H1 (cell line): ENCODE measurements at regions not wholly inside any gene's neighbourhood (a gene's known extent, or its start where the extent isn't known, plus 50 kb on each side); places are given as distances from the start of the nearest gene placed in this dataset.

Experiments
- CTCF ChIA-PET: fragments of 300-600 bp; sonication (Branson Sonifier 250); formaldehyde crosslinking; loops from one replicate; lab custom pipeline; 2021; ENCODE audit not compliant: partially characterized antibody; lab: Charles Lee
- POLR2A ChIA-PET: fragments of 300-600 bp; sonication (Branson Sonifier 250); formaldehyde crosslinking; loops from one replicate; lab custom pipeline; 2021; ENCODE audit warnings: inconsistent platforms; ENCODE audit not compliant: partially characterized antibody; lab: Charles Lee
- DNase-seq, 2 experiments: peaks; one replicate each; pipeline versions ENCODE4 v3.0.0 to v3.0.0-alpha.2; 2010 to 2022; ENCODE audit warnings: low spot score in 2 of 2, low read depth in 1 of 2, mixed read lengths in 1 of 2
- FAIRE-seq: peaks from 2 replicates; lab custom pipeline; 2011; peaks lifted over from hg19 to GRCh38; lab: Jason Lieb, UNC
- H2AFZ ChIP-seq: 2 replicates; pipeline ENCODE4 v1.8.1; 2012; ENCODE audit warnings: low read length, inconsistent platforms
- H2AK5ac ChIP-seq: 2 replicates; pipeline ENCODE4 v1.6.1; 2013; ENCODE audit warnings: low read depth, low read length
- H2BK120ac ChIP-seq: replicated peaks from 2 replicates; pipeline ENCODE3; 2013; ENCODE audit warnings: low read depth, low read length, inconsistent platforms
- H2BK12ac ChIP-seq: 2 replicates; pipeline ENCODE4 v1.6.1; 2013; ENCODE audit warnings: low read depth, low read length
- H2BK15ac ChIP-seq: 2 replicates; pipeline ENCODE4 v1.6.1; 2013; ENCODE audit warnings: low read length
- H2BK20ac ChIP-seq: 2 replicates; pipeline ENCODE4 v1.6.1; 2013; ENCODE audit warnings: low read length
- H2BK5ac ChIP-seq: 2 replicates; pipeline ENCODE4 v1.6.1; 2013; ENCODE audit warnings: low read depth, low read length
- H3K14ac ChIP-seq: 2 replicates; pipeline ENCODE4 v1.6.1; 2013; ENCODE audit warnings: inconsistent platforms; ENCODE audit not compliant: insufficient read length
- H3K18ac ChIP-seq: 2 replicates; pipeline ENCODE4 v1.6.1; 2013; ENCODE audit warnings: low read length; ENCODE audit errors: extremely low read depth
- H3K23ac ChIP-seq: 2 replicates; pipeline ENCODE4 v1.6.1; 2013; ENCODE audit warnings: inconsistent platforms; ENCODE audit not compliant: insufficient read length
- H3K23me2 ChIP-seq: 2 replicates; pipeline ENCODE4 v1.6.1; 2013; ENCODE audit warnings: low read depth, low read length
- H3K27ac ChIP-seq: 2 replicates; pipeline ENCODE4 v1.6.1; 2011; ENCODE audit warnings: low read depth, low read length, inconsistent platforms
- H3K27me3 ChIP-seq, 4 experiments: replicated peaks in 1 of 4; 1 replicate in 1 of 4; 2 replicates in 3 of 4; pipeline versions ENCODE4 v1.6.1 to v1.8.1; 2011 to 2013; ENCODE audit warnings: low read length in 3 of 4, mild to moderate bottlenecking in 3 of 4, inconsistent platforms in 2 of 4, mixed read lengths in 2 of 4, moderate library complexity in 1 of 4; ENCODE audit not compliant: control insufficient read depth in 3 of 4, insufficient read depth in 3 of 4; ENCODE audit errors: extremely low read depth in 1 of 4
- H3K36me3 ChIP-seq, 4 experiments: 2 replicates each; pipeline versions ENCODE4 v1.6.1 to v1.8.1; 2011 to 2013; ENCODE audit warnings: mild to moderate bottlenecking in 4 of 4, low read length in 3 of 4, moderate library complexity in 2 of 4, control low read depth in 1 of 4, inconsistent platforms in 1 of 4; ENCODE audit not compliant: insufficient read depth in 4 of 4, control insufficient read depth in 2 of 4
- H3K4ac ChIP-seq: replicated peaks from 2 replicates; pipeline ENCODE3; 2013; ENCODE audit warnings: low read length, low read depth, mixed read lengths, inconsistent platforms; ENCODE audit not compliant: insufficient read length
- H3K4me1 ChIP-seq, 4 experiments: replicated peaks in 1 of 4; 1 replicate in 1 of 4; 2 replicates in 3 of 4; pipeline versions ENCODE4 v1.6.1 to v1.8.1; 2011 to 2013; ENCODE audit warnings: low read length in 3 of 4, inconsistent platforms in 2 of 4, mixed read lengths in 1 of 4; ENCODE audit not compliant: insufficient read depth in 4 of 4, control insufficient read depth in 3 of 4
- H3K4me2 ChIP-seq, 2 experiments: 2 replicates each; pipeline versions ENCODE4 v1.6.1 to v1.8.1; 2011 to 2013; ENCODE audit warnings: low read depth in 2 of 2, low read length in 2 of 2, control low read depth in 1 of 2, inconsistent platforms in 1 of 2, mild to moderate bottlenecking in 1 of 2; ENCODE audit not compliant: insufficient read depth in 1 of 2
- H3K4me3 ChIP-seq, 4 experiments: fragments of 200-600, 300-600 bp in 1 of 4; sonication (generic), shearing (Covaris generic), sonication (Bioruptor Twin) in 1 of 4; 2 replicates each; pipeline versions ENCODE4 v1.5.1 to v1.8.1; 2011 to 2016; ENCODE audit warnings: low read length in 4 of 4, low read depth in 3 of 4, control low read depth in 2 of 4, inconsistent platforms in 2 of 4, mild to moderate bottlenecking in 2 of 4, mixed read lengths in 1 of 4, moderate library complexity in 1 of 4; ENCODE audit not compliant: insufficient read depth in 2 of 4; ENCODE audit errors: extremely low read depth in 1 of 4
- H3K56ac ChIP-seq: replicated peaks from 2 replicates; pipeline ENCODE3; 2013; ENCODE audit warnings: low read depth, mild to moderate bottlenecking, mixed read lengths, low read length, inconsistent platforms; ENCODE audit not compliant: insufficient read length
- H3K79me1 ChIP-seq: 2 replicates; pipeline ENCODE4 v1.6.1; 2013; ENCODE audit warnings: low read depth, low read length, control low read depth
- H3K79me2 ChIP-seq, 2 experiments: 2 replicates each; pipeline versions ENCODE4 v1.6.1 to v1.8.1; 2012 to 2013; ENCODE audit warnings: low read length in 2 of 2, mild to moderate bottlenecking in 2 of 2, inconsistent platforms in 1 of 2; ENCODE audit not compliant: insufficient read depth in 2 of 2, control insufficient read depth in 1 of 2
- H3K9ac ChIP-seq, 4 experiments: replicated peaks in 1 of 4; 1 replicate in 1 of 4; 2 replicates in 3 of 4; pipeline versions ENCODE4 v1.6.1 to v1.8.1; 2011 to 2013; ENCODE audit warnings: low read depth in 3 of 4, low read length in 3 of 4, control low read depth in 2 of 4, mild to moderate bottlenecking in 2 of 4, moderate library complexity in 2 of 4, inconsistent platforms in 1 of 4; ENCODE audit errors: extremely low read depth in 1 of 4
- H3K9me3 ChIP-seq, 2 experiments: 2 replicates each; pipeline versions ENCODE4 v1.6.1 to v1.8.1; 2012 to 2013; ENCODE audit warnings: mild to moderate bottlenecking in 2 of 2, moderate library complexity in 2 of 2, control low read depth in 1 of 2, inconsistent platforms in 1 of 2, low read depth in 1 of 2, low read length in 1 of 2, mixed read lengths in 1 of 2; ENCODE audit not compliant: insufficient read depth in 2 of 2
- H4K20me1 ChIP-seq, 2 experiments: replicated peaks in 1 of 2; 2 replicates each; pipeline versions ENCODE3 to v1.8.1; 2011 to 2013; ENCODE audit warnings: inconsistent platforms in 2 of 2, low read length in 2 of 2, mild to moderate bottlenecking in 1 of 2; ENCODE audit not compliant: insufficient read depth in 2 of 2, control insufficient read depth in 1 of 2
- H4K5ac ChIP-seq: 2 replicates; pipeline ENCODE4 v1.6.1; 2013; ENCODE audit warnings: low read length, low read depth, mixed read lengths, inconsistent platforms; ENCODE audit not compliant: insufficient read length
- H4K8ac ChIP-seq: 2 replicates; pipeline ENCODE4 v1.8.0; 2013; ENCODE audit warnings: mild to moderate bottlenecking, moderate library complexity, low read length, inconsistent platforms; ENCODE audit not compliant: insufficient read depth; ENCODE audit errors: extremely low read depth
- H4K91ac ChIP-seq: replicated peaks from 2 replicates; pipeline ENCODE3; 2013; ENCODE audit warnings: low read length, mixed read lengths, inconsistent platforms; ENCODE audit not compliant: insufficient read length
- TCF12 ChIP-seq: IDR thresholded peaks from 2 replicates; pipeline ENCODE4 v1.6.1; 2011; ENCODE audit warnings: low read depth, mild to moderate bottlenecking, low read length
- WGBS, 2 experiments: shearing (Covaris generic) in 1 of 2; methylation state at CpG; one replicate each; pipeline versions ENCODE4 v1.1.6 to v1.1.7; 2013 to 2015; ENCODE audit warnings: low lambda C conversion rate in 2 of 2, mixed read lengths in 2 of 2, inconsistent platforms in 1 of 2, low coverage in 1 of 2, missing lambda C conversion rate in 1 of 2; ENCODE audit not compliant: insufficient replicate concordance in 2 of 2, insufficient coverage in 1 of 2, insufficient read length in 1 of 2; ENCODE audit errors: extremely low coverage in 1 of 2, missing lambda C conversion rate in 1 of 2; 5-methylcytosine and 5-hydroxymethylcytosine counted together

GRCh38 chr14:66120402-66120801 is 365.8 kb upstream of the CCDC196 start:
- 92% methylated on average over 3 of the region's 3 CpGs; no CpG with 5 or more reads in 1 of the 2 experiments for WGBS, 2 experiments

More at GRCh38 chr14:66120402-66120801, 365.8 kb upstream of the CCDC196 start:
- H4K91ac ChIP-seq: no peak overlapping the region
- no peaks in the 10 kb centered on the region for H3K79me1 ChIP-seq
- DNase-seq: no peak
- H3K23ac ChIP-seq: no peak overlapping the region
- H2BK5ac ChIP-seq: no peak overlapping the region
- CTCF ChIA-PET: interaction anchor here (1.0 kb wide), 1 partner anchor 27 kb away, joined by 3 read pairs; no protein-coding TSS in a partner anchor
- no peaks in the 10 kb centered on the region for H4K20me1 ChIP-seq
- no peak overlapping the region for H3K9ac ChIP-seq
- no peak overlapping the region for H2AFZ ChIP-seq
- no peak overlapping the region for H3K4ac ChIP-seq
- H4K5ac ChIP-seq: no peak overlapping the region
- no peak overlapping the region for H3K56ac ChIP-seq
- no peak for TF ChIP-seq TCF12
- TF ChIP-seq, all 59 proteins: peak for 0
- Histone ChIP-seq H2BK15ac (no peak overlapping the region), H3K9me3 (no peaks in the 10 kb centered on the region), H3K36me3 (no peaks in the 10 kb centered on the region), H2AK5ac (no peak overlapping the region), H3K18ac (no peak overlapping the region), H4K8ac (no peak overlapping the region), H3K27ac (no peak overlapping the region), H3K23me2 (no peaks in the 10 kb centered on the region), H3K14ac (no peak overlapping the region), H2BK120ac (no peak overlapping the region), H2BK12ac (no peak overlapping the region), H3K4me1 (peaks cover 0 to 10% (median 4%) of the 10 kb centered on the region in 4 experiments; a peak in 3 of 7 replicates), H3K4me2 (no peak overlapping the region), H3K4me3 (no peak overlapping the region), H2BK20ac (no peak overlapping the region), H3K79me2 (no peaks in the 10 kb centered on the region), H3K27me3 (no peaks in the 10 kb centered on the region)
- POLR2A ChIA-PET: no interaction called here
- no peak for FAIRE-seq
